ENCODE measurements at regions not wholly inside any gene's neighbourhood (a gene's known extent, or its start where the extent isn't known, plus 50 kb on each side); places are given as distances from the start of the nearest gene placed in this dataset.

GRCh38 chr4:182179105-182179504 is 64.1 kb upstream of the TENM3 start:
- Histone ChIP-seq H3K9ac (ENCODE audit: low read depth, low read length) (no peak overlapping the region), H3K4me1 (ENCODE audit: control insufficient read depth, insufficient read depth, low read length) (peaks cover 46% of the 10 kb centered on the region), H3K9me3 (ENCODE audit: control insufficient read depth, insufficient read depth, low read length) (no peaks in the 10 kb centered on the region), H3K27ac (ENCODE audit: low read depth, low read length) (peak overlapping the region; percentile 77), H3K36me3 (ENCODE audit: control insufficient read depth, insufficient read depth, low read length) (no peaks in the 10 kb centered on the region), H3K27me3 (ENCODE audit: control insufficient read depth, insufficient read depth, low read length) (no peaks in the 10 kb centered on the region), H3K4me3 (ENCODE audit: low read depth, low read length) (no peak overlapping the region)

GRCh38 chr4:182179751-182180150 is 63.5 kb upstream of the TENM3 start:
- Histone ChIP-seq H3K4me1 (ENCODE audit: control insufficient read depth, insufficient read depth, low read length) (peaks cover 46% of the 10 kb centered on the region), H3K9ac (ENCODE audit: low read depth, low read length) (no peak overlapping the region), H3K36me3 (ENCODE audit: control insufficient read depth, insufficient read depth, low read length) (no peaks in the 10 kb centered on the region), H3K4me3 (ENCODE audit: low read depth, low read length) (no peak overlapping the region), H3K27ac (ENCODE audit: low read depth, low read length) (peak overlapping the region; percentile 77), H3K9me3 (ENCODE audit: control insufficient read depth, insufficient read depth, low read length) (no peaks in the 10 kb centered on the region), H3K27me3 (ENCODE audit: control insufficient read depth, insufficient read depth, low read length) (no peaks in the 10 kb centered on the region)

GRCh38 chr4:182185491-182185890 is 57.7 kb upstream of the TENM3 start:
- Histone ChIP-seq H3K9me3 (ENCODE audit: control insufficient read depth, insufficient read depth, low read length) (no peaks in the 10 kb centered on the region), H3K27me3 (ENCODE audit: control insufficient read depth, insufficient read depth, low read length) (no peaks in the 10 kb centered on the region), H3K9ac (ENCODE audit: low read depth, low read length) (no peak overlapping the region), H3K4me1 (ENCODE audit: control insufficient read depth, insufficient read depth, low read length) (peaks cover 9% of the 10 kb centered on the region), H3K27ac (ENCODE audit: low read depth, low read length) (no peak overlapping the region), H3K4me3 (ENCODE audit: low read depth, low read length) (no peak overlapping the region), H3K36me3 (ENCODE audit: control insufficient read depth, insufficient read depth, low read length) (no peaks in the 10 kb centered on the region)

GRCh38 chr4:182187674-182188073 is 55.5 kb upstream of the TENM3 start:
- Histone ChIP-seq H3K9ac (ENCODE audit: low read depth, low read length) (no peak overlapping the region), H3K4me1 (ENCODE audit: control insufficient read depth, insufficient read depth, low read length) (peaks cover 14% of the 10 kb centered on the region), H3K36me3 (ENCODE audit: control insufficient read depth, insufficient read depth, low read length) (no peaks in the 10 kb centered on the region), H3K27ac (ENCODE audit: low read depth, low read length) (no peak overlapping the region), H3K9me3 (ENCODE audit: control insufficient read depth, insufficient read depth, low read length) (no peaks in the 10 kb centered on the region), H3K27me3 (ENCODE audit: control insufficient read depth, insufficient read depth, low read length) (no peaks in the 10 kb centered on the region), H3K4me3 (ENCODE audit: low read depth, low read length) (no peak overlapping the region)

- Histone ChIP-seq H3K9ac (ENCODE audit: low read depth, low read length) (no peak overlapping the region), H3K4me1 (ENCODE audit: control insufficient read depth, insufficient read depth, low read length) (peaks cover 14% of the 10 kb centered on the region), H3K27ac (ENCODE audit: low read depth, low read length) (no peak overlapping the region), H3K27me3 (ENCODE audit: control insufficient read depth, insufficient read depth, low read length) (no peaks in the 10 kb centered on the region), H3K4me3 (ENCODE audit: low read depth, low read length) (no peak overlapping the region), H3K36me3 (ENCODE audit: control insufficient read depth, insufficient read depth, low read length) (no peaks in the 10 kb centered on the region), H3K9me3 (ENCODE audit: control insufficient read depth, insufficient read depth, low read length) (no peaks in the 10 kb centered on the region)
Observed at GRCh38 chr4:182188622-182189021, 54.6 kb upstream of the TENM3 start.

- H3K36me3 ChIP-seq (ENCODE audit: control insufficient read depth, insufficient read depth, low read length) = no peaks in the 10 kb centered on the region
- no peaks in the 10 kb centered on the region for H3K9me3 ChIP-seq (ENCODE audit: control insufficient read depth, insufficient read depth, low read length)
- no peak overlapping the region for H3K4me3 ChIP-seq (ENCODE audit: low read depth, low read length)
- H3K27me3 ChIP-seq (ENCODE audit: control insufficient read depth, insufficient read depth, low read length) = no peaks in the 10 kb centered on the region
- H3K27ac ChIP-seq (ENCODE audit: low read depth, low read length) = no peak overlapping the region
- peaks cover 14% of the 10 kb centered on the region for H3K4me1 ChIP-seq (ENCODE audit: control insufficient read depth, insufficient read depth, low read length)
- H3K9ac ChIP-seq (ENCODE audit: low read depth, low read length) = no peak overlapping the region
Observed at GRCh38 chr4:182189103-182189878, 53.9 kb upstream of the TENM3 start.

- H3K27me3 ChIP-seq (ENCODE audit: control insufficient read depth, insufficient read depth, low read length) = no peaks in the 10 kb centered on the region
- H3K9ac ChIP-seq (ENCODE audit: low read depth, low read length) = no peak overlapping the region
- no peak overlapping the region for H3K4me3 ChIP-seq (ENCODE audit: low read depth, low read length)
- no peak overlapping the region for H3K27ac ChIP-seq (ENCODE audit: low read depth, low read length)
- H3K9me3 ChIP-seq (ENCODE audit: control insufficient read depth, insufficient read depth, low read length) = no peaks in the 10 kb centered on the region
- H3K4me1 ChIP-seq (ENCODE audit: control insufficient read depth, insufficient read depth, low read length) = peaks cover 14% of the 10 kb centered on the region
- H3K36me3 ChIP-seq (ENCODE audit: control insufficient read depth, insufficient read depth, low read length) = no peaks in the 10 kb centered on the region
Observed at GRCh38 chr4:182190306-182190705, 52.9 kb upstream of the TENM3 start.

- Histone ChIP-seq H3K4me3 (ENCODE audit: low read depth, low read length) (no peak overlapping the region), H3K27ac (ENCODE audit: low read depth, low read length) (no peak overlapping the region), H3K9ac (ENCODE audit: low read depth, low read length) (no peak overlapping the region), H3K4me1 (ENCODE audit: control insufficient read depth, insufficient read depth, low read length) (peaks cover 17% of the 10 kb centered on the region), H3K27me3 (ENCODE audit: control insufficient read depth, insufficient read depth, low read length) (no peaks in the 10 kb centered on the region), H3K36me3 (ENCODE audit: control insufficient read depth, insufficient read depth, low read length) (no peaks in the 10 kb centered on the region), H3K9me3 (ENCODE audit: control insufficient read depth, insufficient read depth, low read length) (no peaks in the 10 kb centered on the region)
Observed at GRCh38 chr4:182192511-182193181, 50.6 kb upstream of the TENM3 start.

GRCh38 chr4:182193311-182193710 is 49.9 kb upstream of the TENM3 start:
- no peak overlapping the region for H3K27ac ChIP-seq (ENCODE audit: low read depth, low read length)
- peaks cover 17% of the 10 kb centered on the region for H3K4me1 ChIP-seq (ENCODE audit: control insufficient read depth, insufficient read depth, low read length)
- H3K27me3 ChIP-seq (ENCODE audit: control insufficient read depth, insufficient read depth, low read length) = no peaks in the 10 kb centered on the region
- H3K36me3 ChIP-seq (ENCODE audit: control insufficient read depth, insufficient read depth, low read length) = no peaks in the 10 kb centered on the region
- no peak overlapping the region for H3K9ac ChIP-seq (ENCODE audit: low read depth, low read length)
- no peak overlapping the region for H3K4me3 ChIP-seq (ENCODE audit: low read depth, low read length)
- H3K9me3 ChIP-seq (ENCODE audit: control insufficient read depth, insufficient read depth, low read length) = no peaks in the 10 kb centered on the region
